HG02885 (cell line): ENCODE measurements at regions not wholly inside any gene's neighbourhood (a gene's known extent, or its start where the extent isn't known, plus 50 kb on each side); places are given as distances from the start of the nearest gene placed in this dataset.
"Not testable (repeated sequence)": the region's sequence is repeated elsewhere in the genome, so short reads cannot be mapped to it uniquely, and the experiment has no call there.

Experiments
- ATAC-seq: cut with Tn5 transposase; IDR thresholded peaks from one replicate; pipeline ENCODE4 v1.9.1; 2021; ENCODE audit warnings: mild to moderate bottlenecking; ENCODE audit not compliant: unreplicated experiment, poor library complexity

- ATAC-seq: no peak
Observed at GRCh38 chr4:137892134-137892533, 350.0 kb downstream of the SLC7A11 start.

- ATAC-seq: no peak
Observed at GRCh38 chr4:137890812-137891211, 351.3 kb downstream of the SLC7A11 start.

- no peak for ATAC-seq
Observed at GRCh38 chr4:137881641-137882040, 349.3 kb upstream of the PCDH18 start.

- not testable (repeated sequence) for ATAC-seq
Observed at GRCh38 chr4:137868067-137868466, 335.8 kb upstream of the PCDH18 start.

GRCh38 chr4:137866671-137867070, 334.4 kb upstream of the PCDH18 start:
- ATAC-seq: no peak

GRCh38 chr4:137861682-137862081, 329.4 kb upstream of the PCDH18 start:
- ATAC-seq: no peak

GRCh38 chr4:137853424-137853823, 321.1 kb upstream of the PCDH18 start:
- no peak for ATAC-seq

GRCh38 chr4:137852326-137852725, 320.0 kb upstream of the PCDH18 start:
- ATAC-seq: no peak

GRCh38 chr4:137851435-137851834, 319.1 kb upstream of the PCDH18 start:
- no peak for ATAC-seq

GRCh38 chr4:137827945-137828344, 295.7 kb upstream of the PCDH18 start:
- ATAC-seq: not testable (repeated sequence)

GRCh38 chr4:137825505-137825904, 293.2 kb upstream of the PCDH18 start:
- ATAC-seq: no peak

- ATAC-seq: no peak
Observed at GRCh38 chr4:137823007-137823406, 290.7 kb upstream of the PCDH18 start.

- peak; percentile 92 for ATAC-seq
Observed at GRCh38 chr4:137819964-137820383, 287.7 kb upstream of the PCDH18 start.

GRCh38 chr4:137812258-137812657, 280.0 kb upstream of the PCDH18 start:
- no peak for ATAC-seq

- ATAC-seq: no peak
Observed at GRCh38 chr4:137806420-137806819, 274.1 kb upstream of the PCDH18 start.

GRCh38 chr4:137804906-137805495, 272.7 kb upstream of the PCDH18 start:
- ATAC-seq: no peak

GRCh38 chr4:137800861-137801260, 268.6 kb upstream of the PCDH18 start:
- no peak for ATAC-seq

GRCh38 chr4:137794764-137795254, 262.5 kb upstream of the PCDH18 start:
- ATAC-seq: no peak

- ATAC-seq: not testable (repeated sequence)
Observed at GRCh38 chr4:137789263-137789662, 257.0 kb upstream of the PCDH18 start.

GRCh38 chr4:137783923-137784322, 251.6 kb upstream of the PCDH18 start:
- ATAC-seq: not testable (repeated sequence)

- ATAC-seq: no peak
Observed at GRCh38 chr4:137775701-137776100, 243.4 kb upstream of the PCDH18 start.

- no peak for ATAC-seq
Observed at GRCh38 chr4:137774501-137774900, 242.2 kb upstream of the PCDH18 start.
